Adrenal gland (tissue), 9 donors: ENCODE measurements at regions not wholly inside any gene's neighbourhood (a gene's known extent, or its start where the extent isn't known, plus 50 kb on each side); places are given as distances from the start of the nearest gene placed in this dataset.

ENCODE experiments used
- DNase-seq, 7 donors: peaks; one replicate each; pipeline ENCODE4 v3.0.0-alpha.2; 2019 to 2020
- H3K27ac ChIP-seq, 5 donors: fragments of 200-600 bp; sonication (generic) in 4 of 5; 1 replicate in 3 of 5; 2 replicates in 2 of 5; pipeline versions ENCODE4 v1.5.1 to v1.8.0; 2016 to 2020; ENCODE audit warnings: mild to moderate bottlenecking in 1 of 5
- H3K27me3 ChIP-seq: fragments of 200-600 bp; 2 replicates; pipeline ENCODE4 v1.8.0; 2021
- H3K36me3 ChIP-seq, 2 donors: fragments of 200-600 bp; replicated peaks in 1 of 2; 1 replicate in 1 of 2; 2 replicates in 1 of 2; pipeline versions ENCODE4 v1.5.1 to v1.8.0; 2018 to 2022
- H3K4me1 ChIP-seq, 2 donors: fragments of 200-600 bp; replicated peaks in 1 of 2; 1 replicate in 1 of 2; 2 replicates in 1 of 2; pipeline versions ENCODE4 v1.5.1 to v1.8.0; 2018 to 2021
- H3K4me3 ChIP-seq, 4 donors: fragments of 200-600 bp; sonication (generic) in 3 of 4; one replicate each; pipeline ENCODE4 v1.5.1; 2016 to 2018
- H3K9me3 ChIP-seq, 3 donors: fragments of 200-600 bp; sonication (generic) in 1 of 3; replicated peaks in 1 of 3; 1 replicate in 2 of 3; 2 replicates in 1 of 3; pipeline versions ENCODE4 v1.5.1 to v1.8.0; 2016 to 2021
- POLR2A ChIP-seq, 2 donors: fragments of 450-650 bp; IDR thresholded peaks; one replicate each; pipeline ENCODE4 v1.6.1; 2017; ENCODE audit warnings: antibody characterized with exemption in 2 of 2, mild to moderate bottlenecking in 2 of 2, moderate library complexity in 1 of 2
- WGBS, 4 donors: extraction: QIAGEN DNeasy Blood & Tissue Kit in 2 of 4; methylation state at CpG; one replicate each; pipeline versions ENCODE4 v1.1.5 to v1.1.7; 2013 to 2017; 5-methylcytosine and 5-hydroxymethylcytosine counted together
- intact Hi-C, 2 donors: fragments of 100-400 bp; cut with DNase I; formaldehyde crosslinking; loops; one replicate each; pipeline versions ENCODE4 v1.14.1 to v1.15.0; 2022 to 2023
- TF ChIP-seq, protein P1 (sequence below), 6 experiments: fragments of 450-650 bp in 4 of 6; fragments of 200-600 bp in 2 of 6; sonication (generic) in 1 of 6; IDR thresholded peaks; 1 replicate in 5 of 6; 2 replicates in 1 of 6; pipeline versions ENCODE4 v1.5.1 to v1.8.0; 2016 to 2021; ENCODE audit warnings: antibody characterized with exemption in 6 of 6, mild to moderate bottlenecking in 2 of 6, moderate library complexity in 1 of 6
- donor health status: healthy with polysubstance abuse.
- donor health status: Bipolar disorder and iron deficiency.
- donor health status: DM: yes; HTN: yes; CAD: no.
- donor health status: DM: no; HTN: no; CAD: no.
- donor health status: DM: no; HTN: no; CAD: no.

DNA sequence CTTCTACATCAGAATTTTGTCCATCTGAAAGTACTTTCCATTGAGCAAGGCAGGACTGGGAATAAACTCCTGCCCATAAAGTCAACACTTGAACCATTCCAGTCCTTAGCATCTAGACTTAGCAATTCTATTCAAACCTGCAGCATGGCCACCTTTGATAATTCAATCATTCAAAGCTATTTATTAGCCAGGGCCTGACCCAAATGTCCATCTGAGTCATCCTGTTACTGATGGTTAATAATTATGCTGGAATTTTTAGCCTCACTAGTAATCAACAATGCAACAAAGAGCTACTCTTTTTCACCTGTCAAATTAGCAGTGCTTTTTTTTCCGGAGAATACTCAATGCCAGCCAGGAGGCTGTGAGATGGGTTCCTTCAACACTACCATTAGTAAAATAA lies 72.7 kb upstream of the SNRK start:
- TF ChIP-seq POLR2A (IDR thresholded peaks at IDR 0.05): no peak
- TF ChIP-seq, protein P1, sequence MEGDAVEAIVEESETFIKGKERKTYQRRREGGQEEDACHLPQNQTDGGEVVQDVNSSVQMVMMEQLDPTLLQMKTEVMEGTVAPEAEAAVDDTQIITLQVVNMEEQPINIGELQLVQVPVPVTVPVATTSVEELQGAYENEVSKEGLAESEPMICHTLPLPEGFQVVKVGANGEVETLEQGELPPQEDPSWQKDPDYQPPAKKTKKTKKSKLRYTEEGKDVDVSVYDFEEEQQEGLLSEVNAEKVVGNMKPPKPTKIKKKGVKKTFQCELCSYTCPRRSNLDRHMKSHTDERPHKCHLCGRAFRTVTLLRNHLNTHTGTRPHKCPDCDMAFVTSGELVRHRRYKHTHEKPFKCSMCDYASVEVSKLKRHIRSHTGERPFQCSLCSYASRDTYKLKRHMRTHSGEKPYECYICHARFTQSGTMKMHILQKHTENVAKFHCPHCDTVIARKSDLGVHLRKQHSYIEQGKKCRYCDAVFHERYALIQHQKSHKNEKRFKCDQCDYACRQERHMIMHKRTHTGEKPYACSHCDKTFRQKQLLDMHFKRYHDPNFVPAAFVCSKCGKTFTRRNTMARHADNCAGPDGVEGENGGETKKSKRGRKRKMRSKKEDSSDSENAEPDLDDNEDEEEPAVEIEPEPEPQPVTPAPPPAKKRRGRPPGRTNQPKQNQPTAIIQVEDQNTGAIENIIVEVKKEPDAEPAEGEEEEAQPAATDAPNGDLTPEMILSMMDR (IDR thresholded peaks at IDR 0.05): no peak
- no peak overlapping the region for H3K4me3 ChIP-seq
- H3K4me1 ChIP-seq: peaks cover 0 to 11% of the 10 kb centered on the region in 2 donors
- H3K9me3 ChIP-seq: no peaks in the 10 kb centered on the region
- no peaks in the 10 kb centered on the region for H3K27me3 ChIP-seq
- WGBS, 4 donors: 52 to 64% (median 54%) methylated on average over 1 of the region's 1 CpG
- no peak overlapping the region for H3K27ac ChIP-seq
- no peak for DNase-seq
- intact Hi-C loops: no loop called here
- no peaks in the 10 kb centered on the region for H3K36me3 ChIP-seq

DNA sequence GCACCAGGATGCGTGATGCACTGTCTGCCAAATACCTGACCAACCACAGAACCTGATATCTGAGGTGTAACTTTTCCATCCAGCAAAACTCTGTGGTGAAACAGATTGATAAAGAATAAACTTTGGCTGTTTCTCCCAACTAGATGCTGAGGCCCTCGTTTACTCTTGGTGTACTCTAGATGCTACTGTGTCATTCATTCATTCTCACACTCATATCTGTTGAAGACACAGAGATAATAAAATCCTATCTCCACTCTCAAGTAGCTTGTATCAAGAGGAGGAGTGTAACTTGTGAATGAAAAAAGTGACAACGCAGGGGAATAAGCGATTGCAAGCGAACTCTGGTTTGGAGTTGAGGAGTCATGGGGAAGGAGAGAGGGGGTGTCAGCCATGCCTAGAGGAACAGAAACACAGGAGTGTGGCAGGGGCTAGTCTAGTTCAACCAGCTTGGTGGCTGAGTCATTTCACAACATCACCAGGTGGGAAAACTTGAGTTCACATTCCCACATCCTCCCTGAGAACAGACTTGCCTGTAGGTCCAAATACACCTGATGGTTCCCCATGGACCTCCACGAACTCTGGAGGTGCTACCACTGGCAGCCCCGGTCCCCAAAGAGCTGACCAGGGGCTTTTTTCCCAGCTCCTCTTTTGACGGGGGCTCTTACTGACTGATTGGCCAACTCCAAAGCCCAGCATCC lies 73.3 kb upstream of the SNRK start:
- Histone ChIP-seq H3K9me3 (no peaks in the 10 kb centered on the region), H3K27me3 (no peaks in the 10 kb centered on the region), H3K4me3 (no peak overlapping the region), H3K27ac (no peak overlapping the region), H3K36me3 (no peaks in the 10 kb centered on the region), H3K4me1 (peaks cover 0 to 11% of the 10 kb centered on the region in 2 donors)
- DNase-seq: no peak
- 87 to 96% (median 94%) methylated on average over 8 of the region's 8 CpGs for WGBS, 4 donors
- TF ChIP-seq, protein P1 (IDR thresholded peaks at IDR 0.05): no peak
- no peak for TF ChIP-seq POLR2A (IDR thresholded peaks at IDR 0.05)
- intact Hi-C loops: no loop called here

DNA sequence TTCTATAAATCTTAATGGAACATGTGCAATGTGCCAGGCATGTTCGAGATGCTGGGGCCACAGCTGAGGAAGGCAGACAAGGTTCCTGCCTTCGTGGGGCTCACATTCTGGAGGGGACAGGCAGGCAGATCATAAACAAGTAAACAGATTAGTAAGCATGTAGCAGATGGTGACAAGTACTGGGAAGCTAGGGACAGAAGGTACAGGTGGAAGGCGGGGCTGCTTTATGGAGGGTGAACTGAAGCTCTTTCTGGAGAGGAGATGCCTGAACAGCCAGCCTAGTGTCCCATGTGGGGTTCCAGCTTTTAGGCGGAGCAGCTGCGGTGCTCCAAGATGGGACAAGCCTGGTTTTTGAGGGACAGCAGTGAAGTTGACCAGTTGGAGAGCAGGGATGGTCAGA lies 74.7 kb upstream of the SNRK start:
- no peaks in the 10 kb centered on the region for H3K27me3 ChIP-seq
- no peaks in the 10 kb centered on the region for H3K9me3 ChIP-seq
- H3K4me3 ChIP-seq: no peak overlapping the region
- 94 to 99% (median 96%) methylated on average over 5 of the region's 5 CpGs for WGBS, 4 donors
- H3K4me1 ChIP-seq: peaks cover 0 to 11% of the 10 kb centered on the region in 2 donors
- no peaks in the 10 kb centered on the region for H3K36me3 ChIP-seq
- intact Hi-C loops: no loop called here
- H3K27ac ChIP-seq: no peak overlapping the region
- TF ChIP-seq POLR2A (IDR thresholded peaks at IDR 0.05): no peak
- TF ChIP-seq, protein P1 (IDR thresholded peaks at IDR 0.05): no peak
- DNase-seq: no peak

DNA sequence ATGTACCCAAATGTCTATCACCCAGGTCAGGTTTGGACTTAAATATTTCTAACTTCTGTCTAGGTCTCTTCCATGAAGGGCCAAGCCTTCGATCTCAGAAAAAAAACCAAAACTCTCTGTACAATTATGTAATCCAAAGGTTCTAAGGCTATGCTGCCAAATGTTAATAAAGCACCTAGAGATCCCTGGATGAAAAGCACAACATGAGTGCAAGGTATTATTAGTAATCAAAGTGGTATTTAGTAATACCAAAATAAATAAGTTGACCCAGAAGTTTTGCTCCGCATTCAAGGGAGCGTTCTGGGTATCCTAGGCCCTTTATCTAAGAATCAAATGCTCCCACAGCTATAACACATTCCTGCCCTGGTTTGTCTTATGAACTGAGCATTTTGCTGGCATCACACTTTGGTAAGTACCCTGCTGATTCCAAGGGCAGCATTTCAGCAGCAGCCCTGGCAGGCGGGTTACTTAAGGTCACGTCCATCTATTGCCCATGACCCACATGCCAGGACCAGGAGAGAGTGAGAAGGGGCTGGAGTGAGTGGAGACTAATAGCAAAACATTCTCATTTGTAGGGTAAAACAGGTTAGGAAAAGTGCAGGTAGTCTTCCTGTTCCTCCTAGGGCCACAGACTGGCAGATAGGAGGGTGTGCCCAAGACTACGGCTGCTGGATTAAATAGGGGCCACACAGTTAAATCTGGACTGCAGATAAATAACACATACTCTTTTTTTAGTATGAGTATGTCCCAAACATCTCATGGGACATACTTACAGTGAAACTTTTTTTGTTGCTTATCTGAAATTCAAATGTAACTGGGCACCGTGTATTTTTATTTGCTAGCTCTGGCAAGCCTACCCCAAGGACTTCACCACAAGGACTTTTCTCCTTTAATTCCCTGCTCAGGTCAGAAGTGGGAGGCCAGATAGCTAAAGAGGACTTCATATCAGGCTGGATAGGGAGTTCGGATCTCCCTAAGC lies 76.0 kb upstream of the SNRK start:
- peak in 4 of 7 donors; percentile 27 to 49 (median 37) for DNase-seq
- no peak for TF ChIP-seq POLR2A (IDR thresholded peaks at IDR 0.05)
- TF ChIP-seq, protein P1 (IDR thresholded peaks at IDR 0.05): no peak
- peaks cover 0 to 11% of the 10 kb centered on the region in 2 donors for H3K4me1 ChIP-seq
- intact Hi-C loops: no loop called here
- no peaks in the 10 kb centered on the region for H3K36me3 ChIP-seq
- no peaks in the 10 kb centered on the region for H3K9me3 ChIP-seq
- no peak overlapping the region for H3K4me3 ChIP-seq
- H3K27ac ChIP-seq: peak overlapping the region in 1 of 5 donors; percentile 50
- H3K27me3 ChIP-seq: no peaks in the 10 kb centered on the region
- 40 to 53% (median 48%) methylated on average over 8 of the region's 8 CpGs for WGBS, 4 donors
